A673 (cell line): ENCODE measurements at regions not wholly inside any gene's neighbourhood (a gene's known extent, or its start where the extent isn't known, plus 50 kb on each side); places are given as distances from the start of the nearest gene placed in this dataset.

Experiments
- EZH2 ChIP-seq: fragments of 200-600 bp; sonication (generic); IDR thresholded peaks from 2 replicates; pipeline ENCODE4 v1.6.1; 2017; ENCODE audit warnings: borderline replicate concordance, low read depth, mild to moderate bottlenecking, mixed read lengths, antibody characterized with exemption, low read length; ENCODE audit not compliant: poor library complexity, severe bottlenecking
- TF ChIP-seq, protein P1 (sequence below): fragments of 300-800, 200-600 bp; sonication (generic); conservative IDR thresholded peaks from 2 replicates; pipeline ENCODE4 v1.5.1; 2017; ENCODE audit warnings: low read depth, mild to moderate bottlenecking, antibody characterized with exemption, low read length, moderate library complexity, mixed read lengths

DNA sequence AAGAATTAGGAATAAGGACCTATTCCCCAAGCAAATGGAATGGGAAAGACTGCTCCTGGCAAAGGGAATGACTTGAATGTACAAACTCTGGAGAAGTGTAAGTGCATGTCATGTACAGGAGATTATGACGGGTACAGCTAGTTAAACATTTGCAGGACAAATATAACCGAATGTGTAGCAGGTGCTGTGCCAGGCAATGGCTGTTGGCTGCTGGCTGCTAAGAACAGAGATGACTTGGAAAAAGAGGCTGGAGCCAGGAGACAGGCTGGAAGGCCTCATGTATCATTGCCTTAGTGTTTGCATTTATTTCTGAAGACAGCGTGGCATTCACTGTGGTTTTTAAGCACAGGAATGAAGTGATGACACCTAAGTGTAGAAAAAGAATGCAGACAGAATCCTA is 136.8 kb downstream of the TTC8 start:
- TF ChIP-seq, protein P1, sequence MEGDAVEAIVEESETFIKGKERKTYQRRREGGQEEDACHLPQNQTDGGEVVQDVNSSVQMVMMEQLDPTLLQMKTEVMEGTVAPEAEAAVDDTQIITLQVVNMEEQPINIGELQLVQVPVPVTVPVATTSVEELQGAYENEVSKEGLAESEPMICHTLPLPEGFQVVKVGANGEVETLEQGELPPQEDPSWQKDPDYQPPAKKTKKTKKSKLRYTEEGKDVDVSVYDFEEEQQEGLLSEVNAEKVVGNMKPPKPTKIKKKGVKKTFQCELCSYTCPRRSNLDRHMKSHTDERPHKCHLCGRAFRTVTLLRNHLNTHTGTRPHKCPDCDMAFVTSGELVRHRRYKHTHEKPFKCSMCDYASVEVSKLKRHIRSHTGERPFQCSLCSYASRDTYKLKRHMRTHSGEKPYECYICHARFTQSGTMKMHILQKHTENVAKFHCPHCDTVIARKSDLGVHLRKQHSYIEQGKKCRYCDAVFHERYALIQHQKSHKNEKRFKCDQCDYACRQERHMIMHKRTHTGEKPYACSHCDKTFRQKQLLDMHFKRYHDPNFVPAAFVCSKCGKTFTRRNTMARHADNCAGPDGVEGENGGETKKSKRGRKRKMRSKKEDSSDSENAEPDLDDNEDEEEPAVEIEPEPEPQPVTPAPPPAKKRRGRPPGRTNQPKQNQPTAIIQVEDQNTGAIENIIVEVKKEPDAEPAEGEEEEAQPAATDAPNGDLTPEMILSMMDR, result no peak
- TF ChIP-seq EZH2, result no peak
